ENCODE measurements at regions not wholly inside any gene's neighbourhood (a gene's known extent, or its start where the extent isn't known, plus 50 kb on each side); places are given as distances from the start of the nearest gene placed in this dataset.

DNA sequence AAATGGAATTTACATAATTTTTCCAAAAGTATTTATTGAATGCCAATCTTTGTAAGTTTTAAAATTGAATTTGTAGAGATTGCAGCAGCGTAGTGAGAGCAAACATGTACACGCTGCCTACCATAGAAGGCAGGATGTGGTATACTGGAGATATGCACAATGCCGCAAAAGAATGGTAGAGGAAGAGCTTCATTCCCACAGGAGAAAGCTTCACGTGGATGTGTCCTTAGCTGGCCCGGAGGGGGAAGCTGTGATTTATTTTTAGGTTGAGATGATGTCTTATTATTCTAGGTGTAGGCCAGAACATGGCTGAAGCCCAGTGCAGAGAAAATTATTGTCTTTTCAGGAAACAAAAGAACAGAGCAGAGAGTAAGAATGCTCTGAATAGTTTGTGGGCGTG is 743.3 kb upstream of the BCHE start:
- no peak overlapping the region for H3K4me2 ChIP-seq (ENCODE audit: low read depth, low read length)
- no peak overlapping the region for H3K4me3 ChIP-seq (ENCODE audit: insufficient read depth, low read depth, low read length)
- H4K91ac ChIP-seq (ENCODE audit: insufficient read depth, low read depth, low read length) = no peak overlapping the region
- H3K27me3 ChIP-seq (ENCODE audit: control insufficient read depth, insufficient read depth, low read length) = no peaks in the 10 kb centered on the region
- H2AK5ac ChIP-seq (ENCODE audit: low read depth, low read length) = no peak overlapping the region
- TF ChIP-seq FOS (IDR thresholded peaks at IDR 0.05; ENCODE audit: low read depth, low read length) (no peak), MAFK (IDR thresholded peaks at IDR 0.05; ENCODE audit: low read depth, low read length) (no peak), SMC3 (IDR thresholded peaks at IDR 0.05; ENCODE audit: low read depth, low read length) (no peak), CEBPB (IDR thresholded peaks at IDR 0.05; ENCODE audit: low read depth, low read length) (no peak), MXI1 (IDR thresholded peaks at IDR 0.05; ENCODE audit: borderline replicate concordance, low read depth, low read length) (no peak), CHD1 (IDR thresholded peaks at IDR 0.05; ENCODE audit: low read depth, low read length) (no peak), NFE2L2 (IDR thresholded peaks at IDR 0.05; ENCODE audit: low read depth, low read length) (no peak), BHLHE40 (IDR thresholded peaks at IDR 0.05; ENCODE audit: low read depth, low read length) (no peak), POLR2A (IDR thresholded peaks at IDR 0.05; ENCODE audit: low read depth, low read length) (no peak), RAD21 (IDR thresholded peaks at IDR 0.05; ENCODE audit: low read length) (no peak), MAZ (IDR thresholded peaks at IDR 0.05; ENCODE audit: borderline replicate concordance, low read depth, low read length) (no peak), RFX5 (IDR thresholded peaks at IDR 0.05; ENCODE audit: low read depth, low read length) (no peak)
- TF ChIP-seq, protein P1, sequence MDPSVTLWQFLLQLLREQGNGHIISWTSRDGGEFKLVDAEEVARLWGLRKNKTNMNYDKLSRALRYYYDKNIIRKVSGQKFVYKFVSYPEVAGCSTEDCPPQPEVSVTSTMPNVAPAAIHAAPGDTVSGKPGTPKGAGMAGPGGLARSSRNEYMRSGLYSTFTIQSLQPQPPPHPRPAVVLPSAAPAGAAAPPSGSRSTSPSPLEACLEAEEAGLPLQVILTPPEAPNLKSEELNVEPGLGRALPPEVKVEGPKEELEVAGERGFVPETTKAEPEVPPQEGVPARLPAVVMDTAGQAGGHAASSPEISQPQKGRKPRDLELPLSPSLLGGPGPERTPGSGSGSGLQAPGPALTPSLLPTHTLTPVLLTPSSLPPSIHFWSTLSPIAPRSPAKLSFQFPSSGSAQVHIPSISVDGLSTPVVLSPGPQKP (IDR thresholded peaks at IDR 0.05; ENCODE audit: borderline replicate concordance, low read depth, low read length) = no peak
- TF ChIP-seq, protein P2, sequence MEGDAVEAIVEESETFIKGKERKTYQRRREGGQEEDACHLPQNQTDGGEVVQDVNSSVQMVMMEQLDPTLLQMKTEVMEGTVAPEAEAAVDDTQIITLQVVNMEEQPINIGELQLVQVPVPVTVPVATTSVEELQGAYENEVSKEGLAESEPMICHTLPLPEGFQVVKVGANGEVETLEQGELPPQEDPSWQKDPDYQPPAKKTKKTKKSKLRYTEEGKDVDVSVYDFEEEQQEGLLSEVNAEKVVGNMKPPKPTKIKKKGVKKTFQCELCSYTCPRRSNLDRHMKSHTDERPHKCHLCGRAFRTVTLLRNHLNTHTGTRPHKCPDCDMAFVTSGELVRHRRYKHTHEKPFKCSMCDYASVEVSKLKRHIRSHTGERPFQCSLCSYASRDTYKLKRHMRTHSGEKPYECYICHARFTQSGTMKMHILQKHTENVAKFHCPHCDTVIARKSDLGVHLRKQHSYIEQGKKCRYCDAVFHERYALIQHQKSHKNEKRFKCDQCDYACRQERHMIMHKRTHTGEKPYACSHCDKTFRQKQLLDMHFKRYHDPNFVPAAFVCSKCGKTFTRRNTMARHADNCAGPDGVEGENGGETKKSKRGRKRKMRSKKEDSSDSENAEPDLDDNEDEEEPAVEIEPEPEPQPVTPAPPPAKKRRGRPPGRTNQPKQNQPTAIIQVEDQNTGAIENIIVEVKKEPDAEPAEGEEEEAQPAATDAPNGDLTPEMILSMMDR (conservative IDR thresholded peaks at IDR 0.05; ENCODE audit: low read depth, low read length) = no peak
- TF ChIP-seq, protein P3, sequence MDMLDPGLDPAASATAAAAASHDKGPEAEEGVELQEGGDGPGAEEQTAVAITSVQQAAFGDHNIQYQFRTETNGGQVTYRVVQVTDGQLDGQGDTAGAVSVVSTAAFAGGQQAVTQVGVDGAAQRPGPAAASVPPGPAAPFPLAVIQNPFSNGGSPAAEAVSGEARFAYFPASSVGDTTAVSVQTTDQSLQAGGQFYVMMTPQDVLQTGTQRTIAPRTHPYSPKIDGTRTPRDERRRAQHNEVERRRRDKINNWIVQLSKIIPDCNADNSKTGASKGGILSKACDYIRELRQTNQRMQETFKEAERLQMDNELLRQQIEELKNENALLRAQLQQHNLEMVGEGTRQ (IDR thresholded peaks at IDR 0.05; ENCODE audit: low read depth, low read length) = no peak
- ChIA-PET CTCF (no interaction called here), POLR2A (ENCODE audit: unreplicated experiment) (no interaction called here)
- no peak overlapping the region for H4K8ac ChIP-seq (ENCODE audit: low read depth in 2 of 2, low read length in 2 of 2)
- no peaks in the 10 kb centered on the region for H3K36me3 ChIP-seq (ENCODE audit: control insufficient read depth, insufficient read depth, low read length)
- no peak overlapping the region for H3K9ac ChIP-seq (ENCODE audit: low read depth, low read length)
- H2AK9ac ChIP-seq (replicated peaks; ENCODE audit: low read depth, low read length, poor library complexity) = no peak overlapping the region
- no peak overlapping the region for H3K18ac ChIP-seq (ENCODE audit: low read depth, low read length)
- no peak overlapping the region for H3K4ac ChIP-seq (ENCODE audit: low read depth, low read length)
- no peak overlapping the region for H3K27ac ChIP-seq (ENCODE audit: insufficient read depth, low read length)
- no peak overlapping the region for H2BK20ac ChIP-seq (ENCODE audit: low read depth, low read length)
- H2BK120ac ChIP-seq (ENCODE audit: low read depth, low read length) = no peak overlapping the region
- H3K79me1 ChIP-seq (ENCODE audit: low read depth in 1 of 2, low read length in 2 of 2) = no peaks in the 10 kb centered on the region
- H3K9me1 ChIP-seq (ENCODE audit: insufficient read depth, low read length) = no peaks in the 10 kb centered on the region
- H3K4me1 ChIP-seq (ENCODE audit: control insufficient read depth, insufficient read depth, low read length) = no peaks in the 10 kb centered on the region
- H3K9me3 ChIP-seq (ENCODE audit: control insufficient read depth, insufficient read depth, low read length) = no peaks in the 10 kb centered on the region; the same call in 1 of the 2 replicates
- H3K23ac ChIP-seq (ENCODE audit: low read depth, low read length) = no peak overlapping the region
- H4K5ac ChIP-seq (ENCODE audit: low read depth, low read length) = no peak overlapping the region
- H2BK15ac ChIP-seq (ENCODE audit: low read depth, low read length) = no peak overlapping the region
- H4K20me1 ChIP-seq (ENCODE audit: insufficient read depth, low read length) = no peaks in the 10 kb centered on the region
- intact Hi-C loops (cut with micrococcal nuclease) = no loop called here
- 72% methylated on average over 2 of the region's 6 CpGs; no CpG with 5 or more reads in 1 of the 2 experiments for WGBS, 2 experiments (ENCODE audit: extremely low coverage in 2 of 2, insufficient read length in 1 of 2)
- H2BK5ac ChIP-seq (ENCODE audit: low read depth, low read length, poor library complexity, severe bottlenecking) = no peak overlapping the region
- no peak for ATAC-seq (ENCODE audit: low read depth)
- dilution Hi-C loops (cut with HindIII; ENCODE audit: low sequenced_read_pairs, unreplicated experiment) = no loop called here
- no peak overlapping the region for H3K56ac ChIP-seq (ENCODE audit: extremely low read depth, insufficient read depth, low read length)
- no peak overlapping the region for H2AFZ ChIP-seq (replicated peaks; ENCODE audit: low read length, poor library complexity)
- no peak overlapping the region for H3K14ac ChIP-seq (replicated peaks; ENCODE audit: low read depth, low read length)
- no peak for DNase-seq
- BruUV-seq (replicated peaks) = no TSS peak
- in situ Hi-C loops (cut with MboI; ENCODE audit: low sequenced_read_pairs) = no loop called here

Data from IMR-90 (cell line).